NCI-H748 (cell line): ENCODE measurements at regions not wholly inside any gene's neighbourhood (a gene's known extent, or its start where the extent isn't known, plus 50 kb on each side); places are given as distances from the start of the nearest gene placed in this dataset.

ENCODE experiments used
- DNase-seq: peaks from one replicate; lab custom pipeline; 2025; ENCODE audit not compliant: unreplicated experiment; lab: John Stamatoyannopoulos, UW

DNA sequence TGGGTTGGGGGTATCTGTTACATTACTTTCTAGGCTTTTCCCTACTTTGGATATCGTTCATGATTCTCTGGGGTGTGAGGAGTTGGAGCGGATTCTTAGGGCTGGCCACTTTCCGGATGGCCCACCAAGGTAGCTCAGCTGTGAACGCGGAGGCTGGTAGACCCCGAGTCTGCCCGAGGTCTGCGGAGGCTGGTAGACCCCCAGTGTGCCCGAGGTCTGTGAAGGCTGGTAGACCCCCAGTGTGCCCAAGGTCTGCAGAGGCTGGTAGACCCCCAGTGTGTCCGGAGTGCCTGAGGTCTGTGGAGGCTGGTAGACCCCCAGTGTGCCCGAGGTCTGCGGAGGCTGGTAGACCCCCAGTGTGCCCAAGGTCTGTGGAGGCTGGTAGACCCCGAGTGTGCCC is 99.2 kb upstream of the ZNF469 start:
- DNase-seq = no peak

DNA sequence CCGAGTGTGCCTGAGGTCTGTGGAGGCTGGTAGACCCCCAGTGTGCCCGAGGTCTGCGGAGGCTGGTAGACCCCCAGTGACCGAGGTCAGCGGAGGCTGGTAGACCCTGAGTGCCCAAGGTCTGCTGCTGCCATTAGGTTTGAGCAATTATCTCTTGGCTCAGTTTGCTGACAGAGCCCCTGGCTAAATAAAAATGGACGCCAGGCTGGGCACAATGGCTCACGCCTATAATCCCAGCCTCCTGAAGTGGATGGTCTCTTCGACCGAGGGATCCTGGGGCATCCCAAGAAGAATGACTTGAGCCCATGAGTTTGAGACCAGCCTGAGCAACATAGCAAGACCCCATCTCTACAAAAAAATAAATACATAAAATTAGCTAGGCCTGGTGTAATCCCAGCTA is 98.7 kb upstream of the ZNF469 start:
- no peak for DNase-seq

DNA sequence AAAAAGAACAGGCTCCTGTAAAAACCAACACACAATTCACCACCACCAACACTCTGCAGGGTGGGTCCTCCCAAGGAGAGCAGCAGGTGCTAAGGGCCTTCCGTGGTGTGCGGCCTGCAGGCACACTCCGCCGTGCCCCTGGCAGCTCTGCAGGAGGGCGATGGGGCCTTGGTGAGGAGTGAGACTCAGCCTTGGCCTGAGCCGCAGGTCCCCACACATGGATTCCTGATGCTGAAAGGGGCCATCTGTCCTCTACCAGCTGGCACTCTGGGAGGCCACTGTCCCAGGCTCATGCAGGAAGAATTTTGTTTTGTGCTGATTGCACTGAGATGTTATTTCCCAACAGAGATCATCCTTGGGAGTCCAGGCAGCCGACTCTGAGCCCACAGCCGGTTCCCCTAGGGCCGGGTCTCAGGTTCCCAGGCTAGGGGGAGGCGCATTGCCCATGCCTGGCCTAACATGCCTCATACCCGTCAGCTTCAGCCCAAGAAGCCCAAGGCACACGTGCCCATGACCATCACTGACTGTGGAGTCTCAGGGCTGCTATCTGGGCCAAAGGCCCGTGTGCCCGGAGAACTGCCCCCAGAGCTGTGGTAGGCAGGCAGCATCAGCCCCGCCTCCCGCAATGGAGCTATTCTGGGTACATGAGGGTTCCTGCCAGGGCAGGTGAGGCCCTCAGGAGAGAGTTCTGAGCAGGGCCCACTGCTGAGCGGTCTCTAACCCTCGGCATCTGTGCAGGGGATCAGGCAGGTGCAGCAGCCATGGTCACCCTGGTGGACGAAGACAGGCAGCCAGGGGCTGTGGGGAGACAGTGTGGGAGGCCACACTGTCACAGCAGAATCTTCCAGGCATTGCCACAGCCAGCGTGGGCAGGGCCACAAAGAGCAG is 97.9 kb upstream of the ZNF469 start:
- no peak for DNase-seq

DNA sequence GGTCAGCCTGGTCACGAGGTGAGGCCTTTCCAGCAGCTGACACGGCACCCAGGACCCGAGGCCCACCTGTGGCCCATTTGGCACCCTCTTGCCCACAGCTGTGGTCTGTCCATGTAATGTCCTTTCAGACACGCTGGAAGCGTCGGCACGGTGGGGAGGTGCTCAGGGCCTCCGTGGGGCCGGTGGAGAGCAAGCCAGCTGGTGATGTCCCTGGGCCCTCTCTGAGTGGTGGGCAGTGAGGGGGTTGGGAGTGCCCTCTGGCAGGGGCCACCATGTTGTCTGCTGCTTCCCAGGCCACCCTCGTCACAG is 97.3 kb upstream of the ZNF469 start:
- DNase-seq = no peak

DNA sequence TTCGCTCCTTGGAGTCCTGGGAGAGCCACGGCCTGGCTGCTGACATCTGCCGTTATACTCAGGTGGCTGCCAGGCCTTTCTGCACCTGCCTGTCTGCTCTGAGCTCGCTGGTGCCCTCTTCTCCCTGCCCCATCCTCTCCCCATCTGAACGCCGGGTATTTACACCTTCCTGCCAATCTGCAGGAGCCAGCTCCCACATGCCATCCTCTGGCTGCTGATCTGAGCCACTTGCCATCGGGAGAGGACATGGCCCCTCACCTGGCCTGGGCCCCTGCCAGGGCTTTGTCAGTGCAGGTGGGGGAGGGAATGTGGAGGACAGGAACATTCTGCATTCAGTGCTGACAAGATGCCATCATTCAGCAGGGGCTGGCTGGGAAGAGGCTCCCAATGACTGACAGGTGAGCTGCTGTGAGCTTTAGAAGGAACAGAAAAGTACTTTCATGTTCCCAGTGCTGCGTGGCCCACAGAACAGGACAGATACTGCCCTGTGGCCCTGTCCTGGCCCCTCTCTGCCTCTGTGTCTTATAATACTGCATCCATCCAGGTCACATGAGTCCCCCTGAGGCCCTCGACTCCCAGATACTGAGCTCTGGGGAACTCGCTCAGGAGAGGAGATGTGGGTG is 96.3 kb upstream of the ZNF469 start:
- DNase-seq = no peak

DNA sequence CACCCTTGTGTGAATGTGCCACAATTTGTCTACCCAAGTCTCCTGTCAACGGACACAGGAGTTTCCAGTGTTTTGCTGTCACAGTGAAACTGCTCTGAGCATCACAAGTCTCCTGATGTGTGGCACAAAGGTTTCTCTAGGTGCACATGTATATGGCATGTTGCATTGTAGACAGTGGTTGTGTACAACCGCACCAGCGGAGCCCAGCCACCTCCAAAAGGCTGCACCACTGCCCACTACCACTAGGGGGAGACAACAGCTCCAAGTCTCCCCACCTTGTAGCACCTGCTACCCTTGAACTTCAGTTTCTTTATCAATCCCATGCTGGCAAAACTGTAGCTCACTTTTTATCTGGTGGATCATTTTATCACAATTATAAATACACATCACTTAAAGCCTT is 95.5 kb upstream of the ZNF469 start:
- DNase-seq = no peak

DNA sequence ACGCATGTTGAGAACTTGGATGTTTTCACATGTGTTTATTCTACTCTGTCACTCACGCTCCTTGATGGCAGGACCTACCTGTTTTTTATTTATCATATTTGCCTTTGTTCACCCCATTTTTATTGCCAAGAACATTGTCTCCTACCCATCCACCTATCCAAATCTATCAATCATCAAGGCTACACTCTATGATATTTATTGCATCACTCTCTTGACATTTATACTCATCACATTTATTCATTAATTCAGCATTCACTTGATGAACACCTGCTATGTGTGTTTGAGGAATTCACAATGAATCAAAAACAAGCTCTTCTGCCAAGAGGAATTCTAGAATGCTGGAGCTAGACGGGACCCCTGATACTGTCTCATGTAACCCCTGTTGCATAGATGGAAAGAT is 94.5 kb upstream of the ZNF469 start:
- DNase-seq = no peak

DNA sequence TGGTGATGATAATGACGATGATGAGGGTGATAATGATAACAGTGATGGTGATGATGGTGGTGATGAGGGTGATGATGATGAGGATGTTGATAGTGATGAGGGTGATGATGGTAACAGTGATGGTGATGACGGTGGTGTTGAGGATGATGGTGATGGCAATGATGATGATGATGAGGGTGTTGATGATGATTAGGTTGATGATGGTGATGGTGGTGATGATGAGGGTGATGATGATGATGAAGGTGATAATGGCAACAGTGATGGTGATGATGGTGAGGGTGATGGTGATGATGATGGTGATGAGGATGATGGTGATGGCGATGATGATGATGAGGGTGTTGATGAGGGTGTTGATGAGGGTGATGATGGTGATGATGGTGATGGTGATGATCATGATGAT is 93.8 kb upstream of the ZNF469 start:
- no peak for DNase-seq

DNA sequence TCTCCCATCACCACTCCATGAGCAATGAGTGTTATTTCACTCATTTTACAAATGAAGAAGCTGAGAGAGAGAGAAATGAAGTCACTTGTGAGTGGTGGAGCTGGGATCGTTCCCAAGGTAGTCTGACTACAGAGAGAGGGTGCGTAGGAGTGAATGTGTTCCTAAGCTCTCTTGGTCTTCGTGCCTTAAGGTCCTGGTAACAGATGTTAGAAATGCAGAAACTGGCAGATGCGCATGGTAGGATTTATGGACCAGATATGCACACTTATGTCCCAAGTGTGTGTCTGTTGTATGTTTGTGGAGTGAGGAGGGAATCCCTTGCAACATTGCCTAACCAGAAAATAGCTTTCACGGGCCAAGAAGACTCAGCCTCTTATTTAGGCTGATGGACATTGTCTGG is 93.2 kb upstream of the ZNF469 start:
- no peak for DNase-seq

DNA sequence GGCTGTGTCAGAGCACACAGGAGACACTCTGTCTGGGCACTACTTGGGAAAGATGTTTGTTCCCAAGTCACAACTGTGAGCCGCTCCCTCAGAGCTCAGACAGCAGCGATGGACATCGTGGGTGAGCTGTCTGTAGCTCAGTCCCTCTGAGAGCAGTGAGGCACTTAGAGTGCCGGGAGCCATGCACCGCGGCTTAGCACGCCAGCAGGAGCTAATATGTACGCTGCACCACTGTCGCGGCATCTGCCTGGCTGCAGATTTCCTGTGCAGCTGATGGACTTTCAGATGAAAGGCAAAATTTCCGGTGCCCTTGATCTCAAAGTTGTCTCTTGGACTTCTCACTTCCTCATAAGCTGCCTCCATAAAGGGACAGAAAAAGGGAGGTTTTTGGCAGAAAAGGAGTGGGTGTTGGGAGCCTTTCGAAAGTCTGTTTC is 92.8 kb upstream of the ZNF469 start:
- DNase-seq = no peak

DNA sequence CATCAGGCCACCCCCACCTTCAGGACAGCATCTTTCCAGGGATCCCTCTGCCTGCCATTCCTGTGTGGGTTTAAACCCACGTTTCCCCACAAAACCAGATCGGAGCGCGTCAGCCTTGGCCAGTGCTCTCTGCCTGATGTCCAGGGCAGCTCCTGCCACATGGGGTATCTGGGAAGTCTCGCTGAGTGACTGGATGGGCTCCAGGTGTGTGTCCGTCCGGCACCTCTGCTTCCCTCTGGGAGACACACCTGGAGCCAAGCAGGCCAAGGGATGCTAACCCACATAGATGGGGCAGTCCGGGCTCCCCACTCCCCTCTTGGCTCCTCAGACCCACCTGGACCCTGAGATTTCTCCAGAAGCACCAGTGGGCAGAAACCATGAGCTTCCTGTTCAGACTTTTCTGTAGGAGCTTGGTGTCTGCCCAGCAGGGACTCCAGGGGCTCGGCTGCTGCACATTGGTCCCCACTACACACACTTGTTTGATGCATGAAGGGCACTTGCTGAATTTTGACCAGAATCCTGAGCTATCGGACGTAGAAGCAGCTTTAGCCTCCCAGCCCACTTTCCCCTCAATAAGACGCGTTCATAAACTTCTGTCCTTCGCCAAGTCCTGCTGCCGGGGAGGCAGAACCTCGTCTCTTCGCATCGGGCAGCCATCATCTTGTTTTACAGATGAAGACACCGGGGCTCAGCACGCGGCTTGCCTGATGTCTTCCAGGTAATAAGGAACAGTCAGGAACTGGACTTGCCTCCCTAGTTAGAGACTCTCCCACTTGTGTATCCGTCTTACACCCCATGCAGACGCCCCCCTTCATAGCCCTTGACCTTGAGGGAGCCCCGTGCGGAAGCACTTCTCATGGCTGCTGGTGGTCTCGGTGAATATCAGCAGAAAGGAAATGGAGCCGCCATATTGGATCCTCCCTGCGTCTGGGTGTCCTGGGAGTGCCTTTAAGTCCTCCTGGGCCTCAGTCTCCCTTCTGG is 91.6 kb upstream of the ZNF469 start:
- DNase-seq = no peak

DNA sequence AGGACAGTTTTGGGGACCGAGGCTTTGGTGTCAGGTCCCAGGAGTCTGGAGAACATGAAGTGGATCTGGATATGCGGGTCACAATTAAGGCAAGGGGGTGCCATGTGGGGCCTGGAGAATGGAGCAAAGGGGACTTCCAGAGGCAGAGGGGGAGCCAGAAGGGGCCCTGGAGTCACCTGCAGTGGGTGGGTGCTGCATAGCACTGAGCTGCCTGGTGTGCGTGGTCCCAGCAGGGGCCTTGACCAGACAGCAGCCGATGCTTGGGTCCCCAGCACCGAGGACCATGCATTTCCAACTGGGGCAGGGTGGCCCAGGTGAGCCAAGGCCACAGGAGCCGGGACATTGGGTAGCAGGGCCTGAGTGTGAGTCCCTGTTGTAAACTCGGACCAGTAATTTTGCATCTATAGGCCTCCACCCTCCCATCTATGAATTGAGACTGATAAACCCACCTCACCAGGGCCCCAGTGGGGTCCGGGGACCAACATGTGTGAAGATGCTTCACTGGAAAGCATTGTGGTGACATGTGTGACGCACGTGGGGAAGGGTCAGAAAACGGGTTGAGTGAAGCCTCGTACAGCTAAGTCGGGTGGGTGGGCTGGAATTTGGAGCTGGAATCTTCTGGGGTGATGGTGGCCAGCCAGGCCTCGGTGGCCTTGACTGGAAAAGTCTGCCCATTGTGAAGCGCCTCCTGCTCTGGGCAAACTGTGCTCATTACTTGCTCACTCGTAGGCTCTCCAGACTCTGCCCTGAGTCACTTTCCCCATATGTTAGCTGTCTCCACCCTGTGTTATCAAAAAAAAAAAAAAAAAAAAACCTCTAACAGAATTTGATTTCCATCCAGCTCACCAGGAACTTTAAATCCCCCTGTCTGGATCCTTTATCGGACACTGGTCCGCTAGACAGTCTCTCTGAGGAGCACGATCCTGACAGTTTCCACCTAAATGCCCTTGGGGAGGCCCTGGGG is 90.5 kb upstream of the ZNF469 start:
- DNase-seq = no peak

DNA sequence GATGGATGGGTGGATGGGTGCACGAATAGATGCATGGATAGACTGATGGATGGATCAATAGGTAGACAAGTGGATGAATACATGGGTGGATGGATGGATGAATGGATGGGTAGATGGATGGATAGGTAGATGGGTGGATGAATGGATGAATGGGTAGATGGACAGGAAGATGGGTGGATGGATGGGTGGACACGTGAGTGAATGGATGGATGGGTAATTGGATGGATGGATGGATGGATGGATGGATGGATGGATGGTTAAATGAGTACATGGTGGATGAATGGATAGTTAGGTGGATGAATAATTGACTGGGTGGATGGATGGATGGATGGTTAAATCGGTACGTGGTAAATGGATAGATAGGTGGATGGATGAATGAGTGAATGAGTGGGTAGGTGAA is 89.7 kb upstream of the ZNF469 start:
- DNase-seq = no peak

DNA sequence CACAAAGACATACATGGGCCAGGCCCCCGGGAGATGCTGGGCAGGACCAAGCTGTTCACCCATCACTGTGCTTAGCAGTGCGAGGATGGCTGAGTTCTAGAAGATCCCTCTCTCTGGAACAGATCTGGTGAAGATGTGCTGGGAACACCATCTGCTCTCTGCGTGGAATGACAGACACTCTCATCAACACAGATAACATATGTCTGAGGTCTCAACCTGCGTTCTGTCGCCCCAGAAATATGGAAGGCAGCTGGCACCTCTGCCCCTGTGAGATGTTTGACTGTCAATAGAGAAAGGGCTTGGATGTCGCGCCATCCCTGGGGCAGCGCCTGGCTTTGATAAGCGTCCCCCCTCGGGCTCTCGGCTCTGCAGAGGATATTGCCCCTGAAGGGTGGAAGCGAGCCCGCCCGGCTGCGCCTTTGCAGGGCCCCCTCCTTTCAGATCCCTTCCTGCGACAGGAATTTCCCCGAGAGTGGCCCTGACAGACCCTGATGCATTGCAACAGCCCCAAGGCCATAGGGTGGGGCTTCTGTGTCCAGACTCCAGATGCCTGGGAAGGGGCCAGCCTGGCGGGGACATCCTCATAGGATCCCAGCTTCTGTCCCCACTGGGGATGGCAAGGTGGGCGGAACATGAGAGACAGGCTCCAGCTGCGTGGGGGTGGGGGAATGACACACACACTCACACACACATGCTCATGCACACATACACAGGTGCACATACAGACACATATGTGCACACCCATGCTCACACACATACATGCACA is 86.9 kb upstream of the ZNF469 start:
- no peak for DNase-seq

DNA sequence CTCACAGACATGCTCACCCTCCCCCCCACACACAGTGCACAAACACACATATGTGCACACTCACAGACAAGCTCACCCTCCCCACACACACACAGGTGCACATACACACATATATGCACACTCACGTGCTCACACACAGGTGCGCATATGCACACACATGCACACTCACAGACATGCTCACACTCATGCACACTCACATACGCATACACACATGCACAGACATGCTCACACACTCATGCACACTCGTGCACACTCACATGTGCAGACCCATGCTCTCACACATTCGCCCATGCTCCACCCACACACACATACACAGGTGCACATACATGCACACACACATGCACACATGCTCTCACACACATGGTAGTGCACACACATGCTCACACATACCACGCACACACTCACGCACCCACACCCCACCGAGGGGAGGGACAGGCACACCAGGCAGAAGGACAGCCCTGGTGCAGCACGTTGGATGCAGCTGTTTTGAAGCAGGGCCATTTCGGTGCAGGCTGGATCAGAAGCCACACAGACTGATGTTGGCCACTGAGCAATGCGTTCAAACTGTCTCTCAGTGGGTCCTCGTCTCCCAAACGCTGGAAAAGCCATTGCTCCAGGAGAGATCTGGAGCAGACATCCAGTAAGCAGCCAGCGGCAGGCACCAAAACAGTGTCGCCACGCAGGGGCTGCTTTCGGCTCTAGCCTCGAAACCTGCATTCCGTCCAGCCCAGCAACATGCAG is 86.2 kb upstream of the ZNF469 start:
- DNase-seq = no peak

DNA sequence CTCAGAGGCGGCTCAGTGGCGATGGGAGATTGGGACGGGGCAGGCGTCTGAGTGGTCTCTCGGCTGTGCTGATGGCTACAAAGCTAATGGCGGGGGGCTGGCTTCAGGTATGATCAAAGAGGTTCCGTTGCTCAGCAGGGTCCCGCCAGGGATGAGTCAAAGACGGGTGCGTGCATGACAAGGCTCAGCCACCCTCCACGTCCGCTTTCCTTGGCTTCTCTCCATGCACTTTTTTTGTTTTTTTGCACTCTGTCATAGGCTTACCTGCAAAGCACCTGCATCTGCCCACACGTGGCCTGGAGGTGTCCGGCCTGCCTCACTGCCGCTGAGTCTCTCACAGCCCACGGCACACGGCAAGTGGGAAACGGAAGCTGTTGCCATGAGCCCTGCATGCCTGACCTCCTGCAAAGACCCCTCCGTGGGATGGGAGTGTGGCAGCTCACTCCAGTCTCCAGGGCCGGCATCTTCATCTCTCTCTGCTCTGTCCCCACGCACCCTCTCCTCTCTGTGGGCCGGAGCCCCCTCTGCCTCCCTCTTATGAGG is 85.5 kb upstream of the ZNF469 start:
- no peak for DNase-seq

DNA sequence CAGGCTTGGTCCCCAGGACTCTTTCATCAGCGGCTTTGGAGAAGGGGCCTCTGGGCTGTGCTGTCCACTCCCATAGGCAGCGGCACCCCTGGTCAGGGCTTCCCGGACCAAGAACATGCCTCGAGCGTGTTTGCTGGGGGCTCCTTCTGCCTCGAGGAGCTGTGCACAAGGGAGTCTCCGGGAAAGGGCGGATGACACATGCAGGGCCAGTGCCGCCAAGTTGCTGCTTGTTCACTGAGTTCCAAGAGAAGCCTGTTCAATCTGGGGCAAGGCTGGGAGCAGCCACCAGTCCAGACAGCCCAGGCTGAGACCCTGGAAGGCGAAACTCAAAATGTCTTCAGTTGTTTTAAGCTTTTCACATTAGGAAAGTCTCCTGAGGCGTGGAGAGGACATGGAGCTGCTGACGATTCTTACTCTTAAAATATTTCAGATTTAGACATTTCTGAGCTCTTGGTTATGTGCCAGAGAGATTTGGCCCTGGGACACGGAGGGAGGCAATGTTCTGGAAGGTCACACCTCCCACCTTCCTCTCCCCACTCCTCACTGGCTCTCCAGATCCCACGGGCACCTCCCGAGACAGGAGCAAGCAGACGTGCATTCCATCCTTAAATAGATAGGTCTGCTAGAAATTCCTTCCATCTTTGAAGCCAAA is 84.5 kb upstream of the ZNF469 start:
- DNase-seq = no peak
